ENCODE measurements at regions not wholly inside any gene's neighbourhood (a gene's known extent, or its start where the extent isn't known, plus 50 kb on each side); places are given as distances from the start of the nearest gene placed in this dataset.

DNA sequence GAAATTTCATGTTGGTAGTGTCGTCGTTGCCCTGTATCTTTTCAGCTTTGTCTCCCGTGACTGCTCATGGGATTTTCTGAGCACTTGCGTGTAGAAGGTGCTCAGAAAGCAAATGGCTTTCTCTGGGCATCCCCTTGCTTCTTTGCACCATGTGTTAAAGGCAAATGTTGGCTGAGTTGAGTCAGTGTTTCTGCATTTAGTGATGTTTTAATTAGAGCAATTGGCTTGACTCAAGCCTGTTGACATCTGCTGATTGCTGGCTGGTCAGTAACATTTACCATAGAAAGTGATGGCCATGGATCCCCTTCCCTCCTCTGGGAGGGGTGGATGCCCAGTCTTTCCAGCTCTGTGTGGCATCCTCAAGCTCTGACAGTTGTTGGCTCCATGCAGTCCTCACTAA, 187.2 kb upstream of the MPHOSPH6 start:
- no peak for DNase-seq

DNA sequence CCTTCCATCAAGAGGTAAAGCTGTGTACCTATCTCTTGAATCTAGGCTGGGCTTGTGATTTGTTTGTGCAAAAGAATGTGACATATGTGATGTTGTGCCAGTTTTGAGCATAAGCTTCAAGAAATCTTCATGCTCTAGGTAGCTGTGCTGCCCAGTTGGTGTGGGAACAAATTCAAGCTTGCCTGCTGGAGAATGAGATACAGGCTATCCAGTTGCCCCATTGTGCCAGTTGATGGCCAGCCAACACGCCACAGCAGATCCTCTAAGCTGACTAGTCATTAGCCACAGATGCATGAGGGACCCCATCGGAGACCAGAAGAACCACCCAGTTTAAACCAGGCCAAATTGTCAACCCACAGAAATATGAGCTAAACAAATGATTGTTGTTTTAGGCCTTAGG, 180.5 kb upstream of the MPHOSPH6 start:
- DNase-seq, result no peak

DNA sequence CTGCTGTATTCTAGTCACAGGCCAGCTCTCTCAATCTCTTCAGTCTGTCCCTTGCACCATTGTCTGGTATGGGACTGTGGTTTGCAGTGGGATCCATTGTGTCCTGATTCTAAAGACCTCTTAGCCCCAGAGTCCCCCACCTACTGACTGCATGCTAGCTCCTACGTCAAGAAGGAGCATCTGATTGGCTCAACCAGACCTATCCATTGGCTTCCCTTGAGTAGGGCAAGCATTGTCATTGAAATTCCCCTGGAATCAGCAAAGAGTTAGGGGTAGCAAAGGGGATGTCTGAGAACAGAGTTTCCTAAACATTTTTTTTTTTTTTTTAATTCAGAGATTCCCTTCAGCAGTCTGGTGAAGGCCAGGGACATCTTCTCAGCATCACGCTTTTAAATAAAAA, 175.3 kb upstream of the MPHOSPH6 start:
- DNase-seq, result no peak

DNA sequence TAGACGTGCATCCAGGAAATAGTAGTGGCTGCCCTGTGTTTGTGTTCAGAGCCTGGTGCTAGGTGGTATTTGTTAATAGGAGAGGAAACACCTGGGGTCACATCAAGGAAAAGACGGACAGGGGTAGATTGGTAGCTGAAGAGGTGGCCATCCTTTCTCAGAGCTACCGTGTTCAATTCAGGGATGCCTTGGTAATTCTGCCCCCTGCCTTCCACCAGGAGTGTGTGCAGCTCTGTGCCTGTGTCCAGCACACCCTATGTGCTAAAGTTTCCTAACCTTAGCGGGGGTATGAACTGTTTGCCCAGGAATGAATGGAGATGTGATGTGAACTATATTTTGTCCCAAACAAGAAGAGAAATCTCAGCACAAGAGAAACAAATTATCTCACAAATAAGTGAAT, 174.1 kb upstream of the MPHOSPH6 start:
- no peak for DNase-seq

DNA sequence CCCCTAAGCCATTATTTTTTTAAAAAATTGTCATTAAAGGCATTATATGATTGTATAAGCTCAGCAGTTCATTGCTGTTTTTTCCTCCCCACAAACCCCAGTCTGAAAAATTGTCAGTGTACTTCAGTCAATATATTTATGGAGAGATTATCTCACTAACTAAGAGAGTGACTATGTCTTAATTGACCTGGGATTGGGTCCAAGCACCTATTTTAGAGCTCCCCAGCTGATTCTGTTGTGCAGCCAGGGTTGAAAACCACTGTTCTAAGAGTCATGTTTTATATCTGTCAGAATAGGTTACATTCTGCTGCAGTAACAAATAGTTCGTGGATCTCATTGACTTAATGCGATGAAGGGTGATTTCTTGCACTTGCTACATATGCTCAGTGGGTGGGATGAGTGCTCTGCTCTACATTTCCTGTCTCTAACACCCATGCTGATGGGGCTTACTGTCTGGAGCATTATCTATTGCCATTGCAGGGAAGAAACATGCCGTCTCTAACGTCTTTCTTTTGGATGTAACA, 171.2 kb upstream of the MPHOSPH6 start:
- DNase-seq, result no peak

DNA sequence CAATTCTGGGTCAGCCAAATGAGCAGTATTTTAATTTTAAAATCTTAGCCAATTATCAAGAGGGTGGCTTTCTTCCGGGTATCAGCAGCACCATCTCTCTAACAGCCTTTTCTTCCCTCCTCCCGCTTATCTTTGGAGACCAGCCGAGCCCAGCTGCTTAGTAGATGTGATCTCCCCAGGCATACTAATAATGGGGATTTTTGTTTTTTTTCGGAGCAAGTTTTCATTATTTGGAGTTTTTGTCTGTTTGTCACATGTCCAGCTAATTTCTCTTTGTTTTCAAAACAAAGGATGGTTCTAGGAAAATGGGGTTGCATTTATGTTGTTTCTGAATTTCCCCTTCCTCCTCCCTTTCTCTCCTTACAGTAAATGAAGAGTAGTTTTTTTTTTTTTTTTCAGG, 170.5 kb upstream of the MPHOSPH6 start:
- no peak for DNase-seq

DNA sequence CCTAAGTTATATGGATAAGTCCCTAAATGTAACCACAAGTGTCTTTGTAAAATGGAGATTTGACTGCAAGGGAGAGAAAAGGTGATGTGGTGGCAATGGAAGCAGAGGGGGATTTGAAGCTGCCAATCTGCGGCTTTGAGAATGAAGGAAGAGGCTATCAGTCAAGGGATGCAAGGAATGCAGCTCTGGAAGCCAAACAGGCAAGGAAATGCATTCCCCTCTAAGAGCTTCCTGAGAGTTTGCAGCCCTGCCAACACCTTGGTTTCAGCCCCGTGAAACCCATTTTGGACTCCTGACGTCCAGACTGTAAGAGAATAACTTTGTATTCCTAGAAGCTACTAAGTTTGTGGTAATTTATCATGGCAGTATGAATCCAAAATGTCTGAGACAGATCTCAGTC, 167.3 kb upstream of the MPHOSPH6 start:
- DNase-seq, result no peak

DNA sequence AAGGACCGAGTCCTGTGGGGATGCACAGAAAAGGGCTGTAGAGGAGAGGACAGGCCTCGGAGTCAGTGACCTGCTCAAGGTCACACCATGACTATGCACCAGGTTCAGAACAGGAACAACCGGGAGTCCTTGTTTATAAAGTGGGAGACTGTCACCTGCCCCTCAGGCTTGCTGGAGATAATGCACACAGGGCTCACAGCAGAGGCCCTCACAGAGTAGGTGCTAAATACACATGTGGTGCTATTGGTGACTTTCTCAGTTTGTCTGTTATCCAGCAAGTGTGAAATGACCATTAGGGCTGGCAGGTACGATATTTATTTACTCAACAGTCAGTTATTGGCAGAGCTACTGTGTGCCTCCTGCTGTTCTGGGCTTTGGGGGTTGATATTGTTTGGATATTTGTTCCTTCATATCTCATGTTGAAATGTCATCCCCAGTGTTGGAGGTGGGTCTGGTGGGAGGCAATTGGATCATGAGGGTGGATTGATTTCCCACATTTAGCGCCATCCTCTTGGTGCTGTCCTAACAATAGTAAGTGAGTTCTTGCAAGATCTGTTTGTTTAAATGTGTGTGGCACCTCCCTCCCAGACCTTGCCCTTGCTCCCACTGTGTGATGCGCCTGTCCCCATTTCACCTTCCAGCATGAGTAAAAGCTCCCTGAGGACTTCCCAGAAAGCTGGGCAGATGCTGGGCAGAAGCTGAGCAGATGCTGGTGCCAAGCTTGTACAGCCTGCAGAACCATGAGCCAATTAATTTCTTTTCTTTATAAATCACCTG, 162.1 kb upstream of the MPHOSPH6 start:
- no peak for DNase-seq

DNA sequence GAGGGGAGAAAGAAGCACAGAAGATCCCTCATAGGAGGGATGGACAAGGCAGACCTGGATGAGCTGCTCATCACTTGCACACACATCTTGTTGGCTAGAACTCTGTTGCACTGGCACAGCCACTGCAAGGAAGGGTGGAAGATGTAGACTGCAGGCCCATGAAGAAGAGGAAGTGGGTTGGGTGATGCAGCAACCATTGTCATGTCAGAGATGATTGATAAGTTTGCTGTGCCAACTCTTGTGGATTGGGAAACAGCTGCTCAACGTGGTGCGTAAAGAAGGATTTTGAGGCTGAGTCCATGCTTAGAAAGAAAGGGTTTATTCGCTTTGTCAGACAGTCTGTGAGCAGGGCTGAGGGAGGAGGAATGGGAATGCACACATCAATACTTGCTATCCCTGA, 161.4 kb upstream of the MPHOSPH6 start:
- no peak for DNase-seq

DNA sequence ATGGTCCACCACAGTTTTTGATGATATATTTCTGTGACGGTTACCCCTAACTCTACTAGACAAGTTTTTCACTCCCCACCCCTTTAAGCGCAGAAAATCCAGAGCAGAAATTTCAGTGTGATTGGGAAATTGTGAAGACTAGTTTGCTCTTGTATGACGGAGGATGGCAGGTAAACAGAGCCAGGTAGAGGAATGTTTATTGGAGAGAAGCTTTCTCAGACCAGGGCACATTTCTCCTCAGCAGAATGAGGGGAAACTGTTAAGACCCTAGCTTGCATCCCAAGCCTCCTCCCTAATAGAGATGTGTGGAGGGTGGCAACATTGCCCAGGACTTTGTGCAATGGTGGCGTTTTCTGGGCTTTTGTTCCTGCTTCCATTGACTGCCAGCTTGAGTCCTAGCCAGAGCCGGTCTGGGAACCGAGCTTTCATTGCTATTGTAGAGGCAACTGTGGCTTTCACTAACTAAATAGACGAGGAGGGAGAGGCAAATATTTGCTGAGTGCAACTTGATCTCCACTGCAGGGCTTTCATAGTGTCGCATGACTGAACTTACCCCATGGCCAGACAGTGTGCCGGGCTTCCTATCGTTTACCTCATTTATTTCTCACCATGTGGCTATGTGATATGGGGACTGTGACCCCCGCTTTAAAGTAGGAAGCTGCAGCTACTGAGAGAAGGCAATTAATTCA, 159.6 kb upstream of the MPHOSPH6 start:
- no peak for DNase-seq

DNA sequence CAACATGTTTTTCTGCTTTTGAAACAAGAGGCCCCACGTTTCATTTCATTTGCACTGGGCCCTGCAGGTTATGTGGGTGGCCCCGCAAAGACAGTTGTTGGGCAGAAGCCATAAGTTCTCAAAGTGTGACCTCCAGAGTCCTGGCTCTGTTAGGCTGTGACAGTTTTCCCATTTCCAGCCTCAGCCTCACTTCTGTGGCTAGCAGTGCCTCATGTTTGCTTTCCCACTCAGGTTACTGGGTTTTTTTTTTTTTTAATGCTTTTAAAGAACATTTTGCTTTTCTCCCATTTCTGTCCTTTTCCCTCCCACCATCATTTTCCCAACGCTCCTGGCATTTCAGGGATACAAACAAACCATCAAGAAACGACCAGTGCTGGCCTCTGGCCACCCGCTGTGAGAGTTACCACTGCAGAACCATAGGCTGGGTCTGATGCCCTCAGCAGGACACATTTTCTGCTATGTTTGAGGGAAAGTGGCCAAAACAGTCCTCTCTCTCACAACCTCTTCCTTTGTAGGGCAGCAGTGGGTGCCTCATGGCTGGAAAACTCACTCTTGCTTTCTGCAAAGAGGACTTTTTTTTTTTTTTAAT, 159.0 kb upstream of the MPHOSPH6 start:
- DNase-seq, result no peak

DNA sequence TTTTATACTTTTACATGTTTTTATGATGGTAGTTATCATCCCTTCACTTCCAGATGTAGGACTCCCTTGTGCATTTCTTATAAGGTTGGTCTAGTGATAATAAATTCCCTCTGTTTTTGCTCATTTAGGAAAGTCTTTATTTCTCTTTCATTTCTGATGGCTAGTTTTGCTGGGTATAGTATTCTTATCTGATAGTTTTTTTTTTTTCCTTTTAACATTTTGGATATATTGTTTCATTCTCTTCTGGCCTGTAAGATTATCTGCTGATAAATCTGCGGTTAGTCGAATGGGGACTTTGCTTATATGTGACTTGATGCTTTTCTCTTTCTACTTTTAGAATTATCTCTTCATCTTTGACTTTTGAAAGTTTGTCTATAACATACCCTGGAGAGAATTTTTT, 153.1 kb upstream of the MPHOSPH6 start:
- DNase-seq, result no peak

DNA sequence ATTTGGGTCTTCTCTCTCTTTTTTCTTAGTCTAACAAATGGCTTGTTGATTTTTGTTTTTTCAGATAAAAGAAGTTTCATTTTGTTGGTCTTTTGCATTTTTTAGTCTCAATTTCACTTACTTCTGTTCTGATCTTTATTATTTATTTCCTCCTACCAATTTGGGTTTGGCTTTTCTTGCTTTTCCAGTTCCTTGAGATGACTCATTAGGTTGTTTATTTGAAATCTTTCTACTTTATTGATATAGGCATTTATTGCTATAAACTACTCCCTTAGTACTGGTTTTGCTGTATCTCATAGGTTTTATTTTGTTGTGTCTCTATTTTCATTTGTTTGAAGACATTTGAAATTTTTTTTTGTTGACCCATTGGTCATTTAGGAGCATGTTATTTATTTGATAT, 152.2 kb upstream of the MPHOSPH6 start:
- no peak for DNase-seq

DNA sequence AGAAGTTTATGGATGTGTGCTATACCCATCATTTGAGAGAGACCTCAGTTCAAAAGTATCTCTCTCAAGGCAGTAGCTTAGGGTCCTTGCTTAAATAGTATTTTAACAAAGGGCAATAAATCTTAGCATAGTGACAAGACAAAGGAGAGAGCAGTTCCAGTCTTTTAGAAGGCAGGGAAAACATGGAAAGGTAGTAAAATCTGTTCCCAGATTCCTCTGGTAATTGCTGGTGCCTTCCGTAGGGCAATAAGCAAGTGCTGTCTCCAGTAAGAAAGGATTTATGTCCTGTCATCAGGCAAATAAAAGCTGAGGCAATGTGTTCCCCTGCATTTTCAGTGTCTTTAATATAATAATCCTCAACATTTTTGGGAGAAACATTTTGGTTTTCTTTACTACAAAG, 149.0 kb upstream of the MPHOSPH6 start:
- DNase-seq, result no peak

DNA sequence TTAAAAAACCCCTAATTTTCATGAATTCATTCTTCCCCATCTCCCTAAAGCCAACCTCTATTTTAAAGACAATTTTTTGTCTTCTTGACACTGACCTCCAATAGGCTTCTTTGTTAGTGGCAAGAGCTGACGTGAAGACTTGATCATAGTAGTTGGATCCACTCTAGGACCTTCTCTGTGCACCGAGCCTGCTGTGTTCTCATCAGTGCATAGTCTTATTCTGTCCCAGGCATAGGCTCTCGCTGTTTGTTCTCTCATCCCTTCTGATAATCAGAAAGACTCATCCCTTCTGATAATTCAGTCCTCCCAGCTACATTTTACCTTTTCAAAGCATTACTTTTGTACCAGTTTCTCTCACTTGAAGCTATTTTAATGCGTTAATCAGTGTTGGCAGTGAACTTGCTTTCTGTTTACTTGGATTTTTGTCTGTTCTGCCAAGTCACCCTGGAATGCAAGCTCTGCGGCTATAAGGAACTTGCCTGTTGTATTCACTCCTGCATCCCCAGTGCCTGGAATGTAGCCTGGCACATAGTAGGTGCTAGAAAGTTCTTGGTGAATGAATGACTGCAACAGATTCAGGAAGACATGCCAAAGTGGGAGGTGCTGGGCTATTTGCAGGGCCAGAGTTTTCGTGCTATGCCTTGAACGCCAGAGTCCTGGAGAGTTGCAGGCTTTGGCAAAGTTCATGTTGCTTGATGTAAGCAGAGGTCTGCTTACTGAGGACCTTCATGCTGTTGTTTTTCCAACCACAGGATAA, 147.6 kb upstream of the MPHOSPH6 start:
- no peak for DNase-seq

DNA sequence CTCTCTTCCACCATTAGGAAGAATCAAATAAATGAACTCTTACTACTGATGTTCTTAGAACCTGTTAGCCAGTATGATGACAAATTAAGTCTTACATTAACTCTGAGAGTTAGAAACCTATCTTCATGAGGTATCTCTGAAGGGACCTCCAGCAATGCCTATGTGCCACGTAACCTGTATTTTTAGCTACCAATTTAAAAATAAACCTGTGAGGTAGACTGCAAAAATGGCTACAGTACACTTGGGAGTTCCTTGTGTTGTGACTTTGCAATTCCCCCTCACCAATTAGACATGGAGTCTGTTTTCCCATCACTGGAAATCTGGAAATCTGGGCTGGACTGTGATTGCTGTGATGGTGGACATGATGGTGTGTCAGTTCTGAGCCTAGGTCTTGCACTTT, 143.7 kb upstream of the MPHOSPH6 start:
- no peak for DNase-seq

DNA sequence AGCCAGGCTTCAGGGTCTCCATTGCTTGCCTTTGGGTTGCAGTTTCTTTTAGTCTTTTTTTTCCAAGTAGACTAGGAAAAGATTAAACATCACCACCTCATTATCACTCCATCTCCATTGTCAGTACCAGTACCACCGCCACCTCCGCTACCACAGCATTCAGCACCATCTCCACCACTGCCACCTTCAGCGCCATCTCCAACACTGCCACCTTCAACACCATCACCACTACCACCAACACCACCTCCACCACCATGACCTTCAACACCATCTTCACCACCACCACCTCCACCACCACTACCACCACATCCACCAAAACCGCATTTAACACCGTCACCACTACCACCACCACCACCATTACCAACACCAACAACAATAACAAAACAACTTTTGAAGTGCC, 141.5 kb upstream of the MPHOSPH6 start:
- DNase-seq, result no peak

DNA sequence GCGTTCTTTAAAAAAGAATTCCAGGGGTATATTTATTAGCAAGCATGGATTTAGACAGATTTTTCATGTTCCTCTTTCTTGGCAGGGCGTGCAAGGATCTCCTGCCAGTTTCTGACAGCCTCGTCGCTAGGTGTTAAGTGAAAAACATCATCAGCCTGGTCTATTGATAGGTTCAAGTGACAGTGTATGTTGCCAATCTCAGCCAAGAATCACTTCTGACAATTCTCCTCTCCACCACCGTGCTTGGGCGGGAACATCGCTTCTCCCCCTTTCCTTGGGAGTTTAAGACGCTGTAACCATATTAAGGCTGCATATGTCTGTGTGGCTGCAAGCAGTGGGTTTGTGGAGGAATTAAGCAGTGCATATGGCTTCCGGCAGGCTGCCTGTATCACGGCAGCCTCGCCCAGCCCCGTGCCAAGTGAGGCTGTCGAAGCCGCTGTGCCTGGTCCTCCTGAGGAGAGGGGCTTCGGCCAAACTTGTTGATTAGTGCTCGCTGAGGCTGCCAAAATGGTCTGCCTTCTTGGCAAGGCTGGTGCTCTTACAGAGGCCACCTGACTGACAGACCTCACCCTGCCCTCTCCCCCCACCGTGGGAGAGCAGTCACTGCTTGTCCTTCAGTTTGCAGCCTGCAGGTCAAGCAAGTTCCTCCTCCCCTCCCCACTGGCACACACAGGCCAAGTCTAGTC, 132.2 kb upstream of the MPHOSPH6 start:
- DNase-seq, result no peak

DNA sequence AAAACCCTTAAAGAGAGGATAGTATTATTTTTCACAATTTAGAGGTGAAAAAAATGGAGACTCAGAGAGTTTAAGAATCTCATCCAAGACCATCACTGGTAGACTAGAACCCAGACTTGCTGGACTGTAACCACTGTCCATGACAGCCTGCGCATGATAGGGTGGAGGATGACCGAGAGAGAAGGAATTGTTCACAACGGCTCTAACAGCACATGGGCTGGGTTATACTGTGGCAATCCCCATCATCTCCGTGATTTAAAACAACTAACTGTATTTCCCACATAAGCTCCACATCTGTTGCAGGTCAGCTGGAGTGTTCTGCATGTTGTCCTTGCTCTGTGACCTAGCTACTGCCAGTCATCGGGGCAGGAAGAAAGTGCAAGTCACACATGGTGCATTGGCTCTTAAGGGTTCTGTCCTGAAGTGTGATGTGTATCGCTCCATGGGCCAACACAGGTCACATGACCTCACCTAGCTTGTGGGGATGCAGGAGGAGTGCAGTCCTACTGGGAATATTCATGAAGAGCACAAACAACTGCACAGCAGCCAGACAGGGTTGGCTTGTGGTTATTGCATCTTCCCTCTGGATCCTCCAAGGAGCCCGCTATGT, 131.2 kb upstream of the MPHOSPH6 start:
- DNase-seq, result no peak

DNA sequence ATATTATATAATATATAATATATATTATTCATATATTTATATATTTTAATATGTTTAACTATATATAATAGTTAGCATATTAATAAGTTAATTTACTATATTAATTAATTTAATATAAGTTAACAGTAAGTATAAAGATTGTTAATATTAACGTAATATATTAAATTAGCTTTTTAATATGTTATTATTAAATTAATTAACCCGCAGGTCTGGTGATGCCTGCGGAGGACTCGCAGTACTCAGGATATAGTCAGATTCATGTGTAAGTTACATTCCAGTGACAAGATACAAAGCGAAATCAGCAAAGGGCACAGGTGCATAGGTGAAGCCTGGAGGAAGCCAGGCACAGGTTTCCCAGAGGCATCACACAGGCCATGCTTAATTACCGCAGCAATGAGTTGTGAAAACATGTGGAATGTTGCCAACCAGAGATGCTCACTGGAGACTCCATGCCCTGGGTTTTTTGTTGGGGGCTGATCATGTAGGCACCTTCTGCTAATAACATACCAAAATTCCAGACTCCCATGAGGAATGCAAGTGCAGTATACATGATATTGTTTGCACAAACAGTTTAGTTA, 130.4 kb upstream of the MPHOSPH6 start:
- DNase-seq, result no peak

DNA sequence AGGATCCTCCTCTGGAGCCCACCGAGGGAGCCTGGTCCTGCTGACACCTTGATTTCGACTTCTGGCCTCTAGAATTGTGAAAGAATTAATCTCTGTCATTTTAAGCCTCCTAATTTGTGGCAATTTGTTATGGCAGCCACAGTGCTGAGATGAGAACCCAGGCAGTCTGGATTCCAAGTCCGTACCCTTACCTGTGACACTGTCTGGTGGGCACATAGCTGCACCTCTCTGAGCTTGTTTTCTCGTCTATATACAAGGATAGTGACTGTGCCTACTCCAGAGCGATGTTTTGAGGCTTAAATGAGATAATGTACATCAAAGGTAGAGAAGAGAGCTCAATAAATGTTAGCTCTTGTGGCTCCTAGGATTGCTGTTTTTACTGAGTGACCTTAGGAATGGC, 128.4 kb upstream of the MPHOSPH6 start:
- DNase-seq, result no peak

Measured in NCI-H2227 treated with DMSO at 0.1 percent for 48 hours (cell line).